Esophagus squamous epithelium (tissue), 5 donors: ENCODE measurements at regions not wholly inside any gene's neighbourhood (a gene's known extent, or its start where the extent isn't known, plus 50 kb on each side); places are given as distances from the start of the nearest gene placed in this dataset.

Source experiments
- DNase-seq: peaks from one replicate; lab custom pipeline; 2025; lab: John Stamatoyannopoulos, UW
- H3K27ac ChIP-seq, 4 donors: fragments of 200-600 bp; sonication (generic); one replicate each; pipeline ENCODE4 v1.5.1; 2016 to 2019; ENCODE audit warnings: mild to moderate bottlenecking in 1 of 4
- H3K27me3 ChIP-seq, 4 donors: fragments of 200-600 bp; sonication (generic); 1 replicate in 3 of 4; 2 replicates in 1 of 4; pipeline versions ENCODE4 v1.5.1 to v1.6.0; 2017 to 2021; ENCODE audit warnings: antibody characterized with exemption in 1 of 4
- H3K36me3 ChIP-seq, 3 donors: fragments of 200-600 bp; sonication (generic); one replicate each; pipeline ENCODE4 v1.5.1; 2016 to 2019
- H3K4me1 ChIP-seq, 3 donors: fragments of 200-600 bp; sonication (generic); one replicate each; pipeline ENCODE4 v1.5.1; 2017 to 2019
- H3K4me3 ChIP-seq, 4 donors: fragments of 200-600 bp; sonication (generic); 1 replicate in 3 of 4; 2 replicates in 1 of 4; pipeline ENCODE4 v1.5.1; 2016 to 2019; ENCODE audit warnings: mild to moderate bottlenecking in 2 of 4, moderate library complexity in 1 of 4
- H3K9me3 ChIP-seq, 3 donors: fragments of 200-600 bp; sonication (generic); one replicate each; pipeline ENCODE4 v1.5.1; 2016 to 2019
- CTCF ChIP-seq, 6 experiments: fragments of 450-650 bp in 4 of 6; fragments of 200-600 bp in 2 of 6; sonication (generic) in 2 of 6; IDR thresholded peaks; one replicate each; pipeline ENCODE4 v1.5.1; 2016 to 2019; ENCODE audit warnings: antibody characterized with exemption in 6 of 6, mild to moderate bottlenecking in 4 of 6, moderate library complexity in 4 of 6
- POLR2A ChIP-seq, 4 donors: fragments of 450-650 bp; IDR thresholded peaks; one replicate each; pipeline ENCODE4 v1.6.1; 2017; ENCODE audit warnings: antibody characterized with exemption in 4 of 4, mild to moderate bottlenecking in 4 of 4, moderate library complexity in 3 of 4
- WGBS, 2 donors: methylation state at CpG; one replicate each; pipeline ENCODE4 v1.1.5; 2018; 5-methylcytosine and 5-hydroxymethylcytosine counted together
- intact Hi-C: fragments of 100-400 bp; cut with DNase I; formaldehyde crosslinking; loops from one replicate; pipeline ENCODE4 v1.15.0; 2022
- donor health status: DM: yes; HTN: yes; CAD: no.

GRCh38 chr6:97557355-97557754 is 274.3 kb upstream of the MMS22L start:
- H3K36me3 ChIP-seq: no peaks in the 10 kb centered on the region
- WGBS, 2 donors: 0 to 13% methylated on average over 1 of the region's 1 CpG
- intact Hi-C loops: no loop called here
- no peak for DNase-seq
- no peak overlapping the region for H3K27ac ChIP-seq
- H3K4me1 ChIP-seq: no peaks in the 10 kb centered on the region
- H3K27me3 ChIP-seq: no peaks in the 10 kb centered on the region
- no peak overlapping the region for H3K4me3 ChIP-seq
- H3K9me3 ChIP-seq: no peaks in the 10 kb centered on the region
- TF ChIP-seq CTCF (IDR thresholded peaks at IDR 0.05) (no peak), POLR2A (IDR thresholded peaks at IDR 0.05) (no peak)

- WGBS, 2 donors: 80 to 85% methylated on average over 2 to 5 of the region's 5 CpGs
- no peaks in the 10 kb centered on the region for H3K9me3 ChIP-seq
- H3K27me3 ChIP-seq: no peaks in the 10 kb centered on the region
- intact Hi-C loops: no loop called here
- no peaks in the 10 kb centered on the region for H3K4me1 ChIP-seq
- no peak overlapping the region for H3K27ac ChIP-seq
- H3K4me3 ChIP-seq: no peak overlapping the region
- no peak for DNase-seq
- TF ChIP-seq CTCF (IDR thresholded peaks at IDR 0.05) (no peak), POLR2A (IDR thresholded peaks at IDR 0.05) (no peak)
- H3K36me3 ChIP-seq: no peaks in the 10 kb centered on the region
These were observed 280.5 kb upstream of the MMS22L start for GRCh38 chr6:97563529-97563928.

GRCh38 chr6:97572943-97573342 is 289.9 kb upstream of the MMS22L start:
- no peak for DNase-seq
- Histone ChIP-seq H3K9me3 (no peaks in the 10 kb centered on the region), H3K4me3 (no peak overlapping the region), H3K4me1 (no peaks in the 10 kb centered on the region), H3K27ac (no peak overlapping the region), H3K36me3 (no peaks in the 10 kb centered on the region), H3K27me3 (no peaks in the 10 kb centered on the region)
- intact Hi-C loops: no loop called here
- no peak for TF ChIP-seq CTCF (IDR thresholded peaks at IDR 0.05)
- TF ChIP-seq POLR2A (IDR thresholded peaks at IDR 0.05): no peak
- 60 to 63% methylated on average over 1 of the region's 1 CpG for WGBS, 2 donors

GRCh38 chr6:97586344-97586743 is 303.3 kb upstream of the MMS22L start:
- no peaks in the 10 kb centered on the region for H3K4me1 ChIP-seq
- intact Hi-C loops: no loop called here
- no peak overlapping the region for H3K27ac ChIP-seq
- H3K4me3 ChIP-seq: no peak overlapping the region
- H3K36me3 ChIP-seq: no peaks in the 10 kb centered on the region
- H3K27me3 ChIP-seq: no peaks in the 10 kb centered on the region
- DNase-seq: no peak
- no peaks in the 10 kb centered on the region for H3K9me3 ChIP-seq
- TF ChIP-seq CTCF (IDR thresholded peaks at IDR 0.05): no peak

- WGBS, 2 donors: 39 to 50% methylated on average over 5 of the region's 6 CpGs
- Histone ChIP-seq H3K9me3 (no peaks in the 10 kb centered on the region), H3K36me3 (no peaks in the 10 kb centered on the region), H3K4me3 (no peak overlapping the region), H3K4me1 (no peaks in the 10 kb centered on the region), H3K27ac (no peak overlapping the region), H3K27me3 (no peaks in the 10 kb centered on the region)
- TF ChIP-seq CTCF (IDR thresholded peaks at IDR 0.05): no peak
- no peak for TF ChIP-seq POLR2A (IDR thresholded peaks at IDR 0.05)
- DNase-seq: no peak
- intact Hi-C loops: no loop called here
These were observed 308.9 kb upstream of the MMS22L start for GRCh38 chr6:97591955-97592354.
